Endothelial cell of umbilical vein (primary cell): ENCODE measurements at regions not wholly inside any gene's neighbourhood (a gene's known extent, or its start where the extent isn't known, plus 50 kb on each side); places are given as distances from the start of the nearest gene placed in this dataset.

Source experiments
- EZH2 ChIP-seq: IDR thresholded peaks from 2 replicates; pipeline ENCODE4 v1.6.1; 2012; ENCODE audit warnings: borderline replicate concordance, low read depth, mild to moderate bottlenecking, moderate library complexity, low read length, inconsistent platforms; ENCODE audit not compliant: severe bottlenecking
- MYC ChIP-seq: IDR thresholded peaks from one replicate; pipeline ENCODE4 v1.6.1; 2011; ENCODE audit warnings: mild to moderate bottlenecking, low read depth, low read length
- POLR2AphosphoS5 ChIP-seq: IDR thresholded peaks from 2 replicates; pipeline ENCODE4 v1.6.1; 2012; ENCODE audit warnings: low read depth, mild to moderate bottlenecking, control low read depth, low read length, moderate library complexity; ENCODE audit not compliant: insufficient read depth
- TF ChIP-seq, protein P1 (sequence below): IDR thresholded peaks from 2 replicates; pipeline ENCODE4 v1.6.1; 2011; ENCODE audit not compliant: insufficient read depth, insufficient read length
- TF ChIP-seq, protein P2 (sequence below), 2 donors: IDR thresholded peaks; 1 replicate in 1 of 2; 2 replicates in 1 of 2; pipeline ENCODE4 v1.5.1; 2011; ENCODE audit warnings: low read length in 2 of 2, mild to moderate bottlenecking in 2 of 2, moderate library complexity in 2 of 2, control low read depth in 1 of 2, inconsistent platforms in 1 of 2, low read depth in 1 of 2; ENCODE audit not compliant: insufficient read depth in 1 of 2; ENCODE audit errors: extremely low read depth in 1 of 2

DNA sequence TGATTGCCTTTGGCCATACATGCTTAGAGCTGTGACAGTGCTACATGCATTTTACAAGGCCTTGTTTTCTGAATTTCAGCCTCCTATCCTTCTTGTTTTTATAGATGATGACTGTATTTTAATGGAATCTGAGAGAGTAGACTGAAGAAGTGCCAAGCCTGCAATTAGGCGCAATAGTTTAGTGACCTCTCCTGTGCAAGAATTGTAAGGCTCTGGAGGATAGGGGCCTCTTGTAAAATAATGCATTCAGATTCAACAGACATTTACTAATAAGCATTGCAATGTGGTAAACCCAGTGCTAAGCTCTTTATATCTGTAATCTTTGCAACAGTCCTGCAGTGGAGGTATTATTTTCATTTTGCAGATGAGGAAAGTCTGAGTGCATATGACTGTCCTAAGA lies 105.5 kb downstream of the TDRD15 start:
- TF ChIP-seq POLR2AphosphoS5 = no peak
- TF ChIP-seq, protein P1, sequence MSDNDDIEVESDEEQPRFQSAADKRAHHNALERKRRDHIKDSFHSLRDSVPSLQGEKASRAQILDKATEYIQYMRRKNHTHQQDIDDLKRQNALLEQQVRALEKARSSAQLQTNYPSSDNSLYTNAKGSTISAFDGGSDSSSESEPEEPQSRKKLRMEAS = no peak
- TF ChIP-seq, protein P2, sequence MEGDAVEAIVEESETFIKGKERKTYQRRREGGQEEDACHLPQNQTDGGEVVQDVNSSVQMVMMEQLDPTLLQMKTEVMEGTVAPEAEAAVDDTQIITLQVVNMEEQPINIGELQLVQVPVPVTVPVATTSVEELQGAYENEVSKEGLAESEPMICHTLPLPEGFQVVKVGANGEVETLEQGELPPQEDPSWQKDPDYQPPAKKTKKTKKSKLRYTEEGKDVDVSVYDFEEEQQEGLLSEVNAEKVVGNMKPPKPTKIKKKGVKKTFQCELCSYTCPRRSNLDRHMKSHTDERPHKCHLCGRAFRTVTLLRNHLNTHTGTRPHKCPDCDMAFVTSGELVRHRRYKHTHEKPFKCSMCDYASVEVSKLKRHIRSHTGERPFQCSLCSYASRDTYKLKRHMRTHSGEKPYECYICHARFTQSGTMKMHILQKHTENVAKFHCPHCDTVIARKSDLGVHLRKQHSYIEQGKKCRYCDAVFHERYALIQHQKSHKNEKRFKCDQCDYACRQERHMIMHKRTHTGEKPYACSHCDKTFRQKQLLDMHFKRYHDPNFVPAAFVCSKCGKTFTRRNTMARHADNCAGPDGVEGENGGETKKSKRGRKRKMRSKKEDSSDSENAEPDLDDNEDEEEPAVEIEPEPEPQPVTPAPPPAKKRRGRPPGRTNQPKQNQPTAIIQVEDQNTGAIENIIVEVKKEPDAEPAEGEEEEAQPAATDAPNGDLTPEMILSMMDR (IDR thresholded peaks at IDR 0.05; ENCODE audit: extremely low read depth in 1 of 2, insufficient read depth in 1 of 2, low read depth in 1 of 2, low read length in 2 of 2) = no peak
- TF ChIP-seq MYC = no peak
- no peak for TF ChIP-seq EZH2
